ENCODE measurements at regions not wholly inside any gene's neighbourhood (a gene's known extent, or its start where the extent isn't known, plus 50 kb on each side); places are given as distances from the start of the nearest gene placed in this dataset.
"Not testable (repeated sequence)": the region's sequence is repeated elsewhere in the genome, so short reads cannot be mapped to it uniquely, and the experiment has no call there.

DNA sequence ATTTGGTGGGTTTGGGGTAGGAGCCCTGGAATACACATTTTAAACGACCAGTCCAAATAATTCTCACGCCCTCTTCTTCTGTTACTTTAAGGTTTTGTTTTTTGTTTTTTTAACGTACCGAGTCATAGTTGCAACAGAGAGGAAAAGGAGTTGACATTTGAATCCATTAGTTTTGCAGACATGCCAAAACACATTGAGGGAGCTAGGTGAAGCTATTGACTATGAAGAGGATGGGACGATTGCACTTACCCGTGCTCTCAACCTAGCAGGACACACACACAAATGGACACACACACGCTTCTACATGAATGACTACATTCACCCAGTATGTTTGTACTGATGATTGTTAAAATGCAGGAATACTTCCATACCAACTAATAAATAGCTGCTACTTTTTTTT lies 54.3 kb upstream of the CIT start:
- DNase-seq (ENCODE audit: low read depth) = no peak
- TF ChIP-seq, protein P1, sequence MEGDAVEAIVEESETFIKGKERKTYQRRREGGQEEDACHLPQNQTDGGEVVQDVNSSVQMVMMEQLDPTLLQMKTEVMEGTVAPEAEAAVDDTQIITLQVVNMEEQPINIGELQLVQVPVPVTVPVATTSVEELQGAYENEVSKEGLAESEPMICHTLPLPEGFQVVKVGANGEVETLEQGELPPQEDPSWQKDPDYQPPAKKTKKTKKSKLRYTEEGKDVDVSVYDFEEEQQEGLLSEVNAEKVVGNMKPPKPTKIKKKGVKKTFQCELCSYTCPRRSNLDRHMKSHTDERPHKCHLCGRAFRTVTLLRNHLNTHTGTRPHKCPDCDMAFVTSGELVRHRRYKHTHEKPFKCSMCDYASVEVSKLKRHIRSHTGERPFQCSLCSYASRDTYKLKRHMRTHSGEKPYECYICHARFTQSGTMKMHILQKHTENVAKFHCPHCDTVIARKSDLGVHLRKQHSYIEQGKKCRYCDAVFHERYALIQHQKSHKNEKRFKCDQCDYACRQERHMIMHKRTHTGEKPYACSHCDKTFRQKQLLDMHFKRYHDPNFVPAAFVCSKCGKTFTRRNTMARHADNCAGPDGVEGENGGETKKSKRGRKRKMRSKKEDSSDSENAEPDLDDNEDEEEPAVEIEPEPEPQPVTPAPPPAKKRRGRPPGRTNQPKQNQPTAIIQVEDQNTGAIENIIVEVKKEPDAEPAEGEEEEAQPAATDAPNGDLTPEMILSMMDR (conservative IDR thresholded peaks at IDR 0.05; ENCODE audit: low read depth, low read length) = no peak
- H3K4me3 ChIP-seq (ENCODE audit: low read depth, low read length) = no peak overlapping the region

DNA sequence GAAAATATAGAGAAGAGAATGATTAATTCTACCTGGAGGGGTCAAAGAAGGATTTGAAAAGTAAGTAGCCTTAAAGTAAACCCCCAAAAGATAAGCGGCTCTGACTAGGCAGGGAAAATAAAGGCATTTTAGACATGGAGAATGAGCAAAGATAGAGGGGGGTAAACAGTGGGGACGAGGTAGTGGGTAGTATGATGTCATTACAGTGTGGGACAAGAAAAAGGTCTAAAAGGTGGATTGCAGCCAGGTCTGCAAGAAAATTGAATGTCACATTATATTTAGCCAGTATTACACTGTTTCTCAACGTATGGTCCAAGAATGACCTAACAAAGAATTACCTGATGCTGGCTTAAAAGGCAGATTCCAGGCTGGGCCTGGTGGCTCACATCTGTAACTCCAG lies 55.8 kb upstream of the CIT start:
- no peak overlapping the region for H3K4me3 ChIP-seq (ENCODE audit: low read depth, low read length)
- TF ChIP-seq, protein P1 (conservative IDR thresholded peaks at IDR 0.05; ENCODE audit: low read depth, low read length) = no peak
- DNase-seq (ENCODE audit: low read depth) = no peak

DNA sequence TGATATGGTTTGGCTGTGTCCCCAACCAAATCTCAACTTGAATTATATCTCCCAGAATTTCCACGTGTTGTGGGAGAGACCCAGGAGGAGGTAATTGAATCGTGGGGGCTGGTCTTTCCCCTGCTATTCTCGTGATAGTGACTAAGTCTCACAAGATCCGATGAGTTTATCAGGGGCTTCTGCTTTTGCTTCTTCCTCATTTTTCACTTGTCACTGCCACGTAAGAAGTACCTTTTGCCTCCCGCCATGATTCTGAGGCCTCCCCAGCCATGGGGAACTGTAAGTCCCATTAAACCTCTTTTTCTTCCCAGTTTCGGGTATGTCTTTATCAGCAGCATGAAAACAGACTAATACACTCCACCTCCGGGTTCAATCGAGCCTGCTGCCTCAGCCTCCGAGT lies 54.3 kb upstream of the BICDL1 start:
- not testable (repeated sequence) for DNase-seq (ENCODE audit: low read depth); H3K4me3 ChIP-seq (ENCODE audit: low read depth, low read length)

DNA sequence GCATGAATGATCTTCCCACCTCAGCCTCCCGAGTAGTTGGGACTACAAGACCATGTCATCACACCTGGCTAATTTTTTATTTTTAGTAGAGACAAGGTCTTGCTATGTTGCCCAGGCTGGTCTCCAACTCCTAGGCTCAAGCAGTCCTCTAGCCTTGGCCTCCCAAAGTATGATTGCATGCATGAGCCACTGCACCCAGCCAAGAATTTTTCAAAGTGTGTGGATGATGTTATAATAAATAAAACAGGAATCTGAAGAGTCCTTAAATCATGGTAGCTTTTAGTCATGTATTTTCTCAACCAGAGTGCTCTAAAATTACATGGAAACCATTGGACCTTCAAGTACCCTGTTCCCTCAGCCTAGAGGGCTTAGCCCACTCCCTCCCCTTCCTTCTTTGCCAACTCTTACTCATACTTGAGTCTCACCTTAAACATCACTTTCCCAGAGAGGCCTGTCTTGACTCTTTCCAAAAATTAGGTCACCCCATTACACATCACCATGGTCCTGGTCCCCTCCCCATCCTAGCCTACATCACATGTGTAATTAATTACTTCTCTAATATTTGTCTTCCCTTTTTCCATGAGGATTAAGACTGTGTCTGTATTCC lies 52.2 kb upstream of the BICDL1 start:
- TF ChIP-seq, protein P1 (conservative IDR thresholded peaks at IDR 0.05; ENCODE audit: low read depth, low read length) = no peak
- DNase-seq (ENCODE audit: low read depth) = no peak
- H3K4me3 ChIP-seq (ENCODE audit: low read depth, low read length) = no peak overlapping the region

DNA sequence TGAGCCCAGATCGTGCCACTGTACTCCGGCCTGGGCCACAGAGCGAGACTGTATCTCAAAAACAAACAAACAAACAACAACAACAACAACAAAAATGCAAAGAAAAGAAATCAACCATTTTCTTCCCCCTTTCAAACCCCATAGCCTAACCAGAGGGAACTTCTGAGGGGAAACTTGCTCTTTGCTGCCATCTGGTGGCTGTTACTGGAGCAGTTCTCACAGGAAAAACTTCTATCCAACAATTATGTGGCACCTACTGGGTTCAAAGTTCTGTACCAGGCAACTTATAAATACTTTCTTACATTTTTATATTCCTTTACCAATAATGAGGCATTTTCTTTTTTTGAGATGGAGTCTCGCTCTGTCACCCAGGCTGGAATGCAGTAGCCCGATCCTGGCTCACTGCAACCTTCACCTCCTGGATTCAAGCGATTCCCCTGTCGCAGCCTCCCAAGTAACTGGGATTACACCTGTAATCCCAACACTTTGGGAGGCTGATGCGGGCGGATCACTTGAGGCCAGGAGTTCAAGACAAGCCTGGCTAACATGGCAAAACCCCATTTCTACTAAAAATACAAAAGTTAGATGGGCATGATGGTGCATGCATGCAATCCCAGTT lies 50.9 kb upstream of the BICDL1 start:
- peak; percentile 66 for DNase-seq (ENCODE audit: low read depth)
- H3K4me3 ChIP-seq (ENCODE audit: low read depth, low read length) = no peak overlapping the region
- TF ChIP-seq, protein P1 (conservative IDR thresholded peaks at IDR 0.05; ENCODE audit: low read depth, low read length) = peak; percentile 84

All from choroid plexus epithelial cell (primary cell).